ENCODE measurements at regions not wholly inside any gene's neighbourhood (a gene's known extent, or its start where the extent isn't known, plus 50 kb on each side); places are given as distances from the start of the nearest gene placed in this dataset.

GRCh38 chrX:124488412-124489161 is 142.2 kb downstream of the SH2D1A start:
- H3K9me3 ChIP-seq (ENCODE audit: control insufficient read depth, low read depth, low read length), result peaks cover 32% of the 10 kb centered on the region
- no peak overlapping the region for H3K9ac ChIP-seq (ENCODE audit: low read length)
- no peaks in the 10 kb centered on the region for H3K27me3 ChIP-seq (ENCODE audit: control insufficient read depth, insufficient read depth, low read length)
- H3K27ac ChIP-seq (ENCODE audit: low read length), result no peak overlapping the region
- H3K4me1 ChIP-seq (ENCODE audit: control insufficient read depth, low read depth, low read length), result no peaks in the 10 kb centered on the region
- H3K36me3 ChIP-seq (ENCODE audit: control insufficient read depth, low read depth, low read length), result no peaks in the 10 kb centered on the region
- H3K4me3 ChIP-seq (ENCODE audit: low read length), result no peak overlapping the region

DNA sequence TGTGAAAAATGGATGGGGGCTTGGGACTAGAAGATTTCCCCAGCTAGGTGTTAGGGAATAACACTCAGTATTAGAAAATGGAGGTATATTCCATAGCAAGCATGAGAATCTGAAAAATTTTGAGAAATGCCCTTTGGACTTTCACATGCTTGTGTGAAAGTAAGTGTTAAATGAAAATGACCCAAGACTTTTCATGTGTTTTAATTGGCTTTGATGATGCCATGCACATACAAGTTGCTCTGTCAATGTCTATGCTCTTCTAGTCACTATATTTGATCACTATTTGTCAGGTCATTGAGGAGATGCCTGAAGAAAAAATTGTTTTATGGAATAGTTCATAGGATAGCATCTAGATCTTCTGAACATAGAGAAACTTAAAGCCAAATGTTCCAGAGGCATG is 147.6 kb downstream of the SH2D1A start:
- H3K36me3 ChIP-seq (ENCODE audit: control insufficient read depth, low read depth, low read length), result no peaks in the 10 kb centered on the region
- H3K4me3 ChIP-seq (ENCODE audit: low read length), result no peak overlapping the region
- H3K27ac ChIP-seq (ENCODE audit: low read length), result no peak overlapping the region
- H3K27me3 ChIP-seq (ENCODE audit: control insufficient read depth, insufficient read depth, low read length), result no peaks in the 10 kb centered on the region
- peaks cover 32% of the 10 kb centered on the region for H3K9me3 ChIP-seq (ENCODE audit: control insufficient read depth, low read depth, low read length)
- H3K4me1 ChIP-seq (ENCODE audit: control insufficient read depth, low read depth, low read length), result no peaks in the 10 kb centered on the region
- H3K9ac ChIP-seq (ENCODE audit: low read length), result no peak overlapping the region

- Histone ChIP-seq H3K9ac (ENCODE audit: low read length) (no peak overlapping the region), H3K27me3 (ENCODE audit: control insufficient read depth, insufficient read depth, low read length) (no peaks in the 10 kb centered on the region), H3K4me1 (ENCODE audit: control insufficient read depth, low read depth, low read length) (no peaks in the 10 kb centered on the region), H3K27ac (ENCODE audit: low read length) (no peak overlapping the region), H3K36me3 (ENCODE audit: control insufficient read depth, low read depth, low read length) (no peaks in the 10 kb centered on the region), H3K4me3 (ENCODE audit: low read length) (no peak overlapping the region), H3K9me3 (ENCODE audit: control insufficient read depth, low read depth, low read length) (peaks cover 12% of the 10 kb centered on the region)
Observed at GRCh38 chrX:124497386-124497785, 151.0 kb downstream of the SH2D1A start.

DNA sequence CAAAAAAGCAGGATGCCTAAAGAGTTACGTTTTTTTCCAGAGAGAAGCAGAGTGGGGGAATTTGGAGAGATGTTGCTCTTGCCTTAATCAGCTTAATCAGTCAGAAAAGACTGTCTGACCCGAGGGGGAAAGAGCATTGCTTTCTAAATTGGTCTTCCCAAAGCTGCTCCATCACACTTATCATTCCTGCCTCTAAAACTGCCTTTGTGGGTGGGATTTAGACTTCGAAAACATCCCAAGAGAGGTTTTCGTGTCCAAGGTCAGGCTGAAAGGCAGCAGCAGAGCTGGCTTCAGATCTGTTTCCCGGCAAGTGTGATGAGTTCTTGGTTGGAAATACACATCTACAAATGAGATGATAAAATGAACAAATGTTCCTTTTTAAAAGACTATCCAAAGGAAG is 155.2 kb downstream of the SH2D1A start:
- peaks cover 10% of the 10 kb centered on the region for H3K9me3 ChIP-seq (ENCODE audit: control insufficient read depth, low read depth, low read length)
- H3K27ac ChIP-seq (ENCODE audit: low read length), result no peak overlapping the region
- no peaks in the 10 kb centered on the region for H3K4me1 ChIP-seq (ENCODE audit: control insufficient read depth, low read depth, low read length)
- no peak overlapping the region for H3K9ac ChIP-seq (ENCODE audit: low read length)
- H3K4me3 ChIP-seq (ENCODE audit: low read length), result no peak overlapping the region
- no peaks in the 10 kb centered on the region for H3K27me3 ChIP-seq (ENCODE audit: control insufficient read depth, insufficient read depth, low read length)
- H3K36me3 ChIP-seq (ENCODE audit: control insufficient read depth, low read depth, low read length), result no peaks in the 10 kb centered on the region

- Histone ChIP-seq H3K27ac (ENCODE audit: low read length) (no peak overlapping the region), H3K9ac (ENCODE audit: low read length) (no peak overlapping the region), H3K27me3 (ENCODE audit: control insufficient read depth, insufficient read depth, low read length) (no peaks in the 10 kb centered on the region), H3K4me3 (ENCODE audit: low read length) (no peak overlapping the region), H3K4me1 (ENCODE audit: control insufficient read depth, low read depth, low read length) (no peaks in the 10 kb centered on the region), H3K9me3 (ENCODE audit: control insufficient read depth, low read depth, low read length) (peaks cover 5% of the 10 kb centered on the region), H3K36me3 (ENCODE audit: control insufficient read depth, low read depth, low read length) (no peaks in the 10 kb centered on the region)
Observed at GRCh38 chrX:124502166-124502565, 155.8 kb downstream of the SH2D1A start.

- Histone ChIP-seq H3K27ac (ENCODE audit: low read length) (no peak overlapping the region), H3K9ac (ENCODE audit: low read length) (no peak overlapping the region), H3K36me3 (ENCODE audit: control insufficient read depth, low read depth, low read length) (no peaks in the 10 kb centered on the region), H3K4me3 (ENCODE audit: low read length) (no peak overlapping the region), H3K4me1 (ENCODE audit: control insufficient read depth, low read depth, low read length) (no peaks in the 10 kb centered on the region), H3K9me3 (ENCODE audit: control insufficient read depth, low read depth, low read length) (peaks cover 5% of the 10 kb centered on the region), H3K27me3 (ENCODE audit: control insufficient read depth, insufficient read depth, low read length) (no peaks in the 10 kb centered on the region)
Observed at GRCh38 chrX:124502599-124502998, 156.2 kb downstream of the SH2D1A start.

DNA sequence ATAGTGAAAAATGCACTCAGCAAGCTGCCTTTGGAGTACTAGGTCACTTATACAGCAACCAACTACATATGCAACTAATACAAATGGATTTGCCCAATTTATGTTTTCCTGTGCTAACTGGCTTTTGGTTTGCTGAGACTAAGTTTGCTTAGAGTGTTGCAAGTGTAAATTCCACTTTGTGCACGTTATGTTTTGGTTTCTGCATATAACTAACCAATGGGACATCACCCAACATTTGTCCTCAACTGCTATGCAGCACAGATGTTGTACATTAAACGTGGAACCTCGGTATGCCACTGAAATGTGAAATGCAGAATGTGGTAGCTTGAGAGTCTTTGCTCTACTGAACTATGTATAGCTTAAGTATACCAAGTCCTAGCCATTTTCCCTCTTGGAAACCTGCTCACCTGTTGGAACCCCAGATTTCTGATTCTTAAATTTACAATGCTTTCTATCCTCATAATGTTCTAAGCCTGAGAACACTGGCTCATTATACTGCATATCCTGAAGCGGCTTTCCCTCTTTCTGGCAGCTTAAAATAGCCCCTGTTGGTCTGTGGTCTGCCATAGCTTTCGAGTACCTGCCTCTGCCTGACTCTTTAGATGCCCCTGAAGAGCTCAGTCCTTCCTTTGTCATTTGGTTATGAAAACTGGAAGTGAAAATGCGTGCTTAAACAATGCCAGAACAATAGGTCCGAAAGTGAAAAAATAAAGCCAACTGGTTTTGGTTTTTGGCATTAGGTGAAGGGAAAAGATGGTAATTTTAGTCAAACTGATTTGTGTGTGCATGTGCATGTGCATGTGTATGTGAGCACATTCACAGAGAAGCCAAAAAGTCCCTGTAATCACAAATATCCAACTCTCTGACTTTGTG is 158.0 kb downstream of the SH2D1A start:
- no peak overlapping the region for H3K9ac ChIP-seq (ENCODE audit: low read length)
- no peak overlapping the region for H3K27ac ChIP-seq (ENCODE audit: low read length)
- no peaks in the 10 kb centered on the region for H3K36me3 ChIP-seq (ENCODE audit: control insufficient read depth, low read depth, low read length)
- no peaks in the 10 kb centered on the region for H3K4me1 ChIP-seq (ENCODE audit: control insufficient read depth, low read depth, low read length)
- H3K9me3 ChIP-seq (ENCODE audit: control insufficient read depth, low read depth, low read length), result peaks cover 10% of the 10 kb centered on the region
- H3K27me3 ChIP-seq (ENCODE audit: control insufficient read depth, insufficient read depth, low read length), result no peaks in the 10 kb centered on the region
- H3K4me3 ChIP-seq (ENCODE audit: low read length), result no peak overlapping the region

DNA sequence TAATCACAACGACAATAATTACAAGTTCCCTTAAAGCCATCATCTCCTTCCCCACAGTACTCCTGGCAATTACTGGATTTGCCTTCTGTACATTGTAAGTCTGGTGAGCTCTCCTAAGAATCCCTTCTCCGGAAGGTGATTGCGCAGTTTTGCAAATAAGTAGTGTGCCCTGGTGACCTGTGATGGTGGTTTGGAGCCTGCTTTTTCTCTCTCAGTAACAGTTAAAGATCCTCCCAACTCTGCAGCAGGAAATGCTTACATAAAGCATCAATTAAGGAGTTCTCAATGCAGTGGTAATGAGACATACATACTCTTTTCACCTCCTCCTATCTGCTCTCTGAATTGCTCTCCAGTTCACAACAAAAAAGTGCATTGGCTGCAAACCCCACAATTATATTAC is 159.7 kb downstream of the SH2D1A start:
- Histone ChIP-seq H3K36me3 (ENCODE audit: control insufficient read depth, low read depth, low read length) (no peaks in the 10 kb centered on the region), H3K27me3 (ENCODE audit: control insufficient read depth, insufficient read depth, low read length) (no peaks in the 10 kb centered on the region), H3K9ac (ENCODE audit: low read length) (no peak overlapping the region), H3K27ac (ENCODE audit: low read length) (no peak overlapping the region), H3K4me3 (ENCODE audit: low read length) (no peak overlapping the region), H3K9me3 (ENCODE audit: control insufficient read depth, low read depth, low read length) (peaks cover 10% of the 10 kb centered on the region), H3K4me1 (ENCODE audit: control insufficient read depth, low read depth, low read length) (no peaks in the 10 kb centered on the region)

- Histone ChIP-seq H3K36me3 (ENCODE audit: control insufficient read depth, low read depth, low read length) (no peaks in the 10 kb centered on the region), H3K4me1 (ENCODE audit: control insufficient read depth, low read depth, low read length) (no peaks in the 10 kb centered on the region), H3K9me3 (ENCODE audit: control insufficient read depth, low read depth, low read length) (peaks cover 10% of the 10 kb centered on the region), H3K27ac (ENCODE audit: low read length) (no peak overlapping the region), H3K27me3 (ENCODE audit: control insufficient read depth, insufficient read depth, low read length) (no peaks in the 10 kb centered on the region), H3K4me3 (ENCODE audit: low read length) (no peak overlapping the region), H3K9ac (ENCODE audit: low read length) (no peak overlapping the region)
Observed at GRCh38 chrX:124507246-124507645, 160.9 kb downstream of the SH2D1A start.

GRCh38 chrX:124518885-124519284 is 172.5 kb downstream of the SH2D1A start:
- Histone ChIP-seq H3K4me3 (ENCODE audit: low read length) (no peak overlapping the region), H3K9me3 (ENCODE audit: control insufficient read depth, low read depth, low read length) (peaks cover 8% of the 10 kb centered on the region), H3K27ac (ENCODE audit: low read length) (no peak overlapping the region), H3K27me3 (ENCODE audit: control insufficient read depth, insufficient read depth, low read length) (no peaks in the 10 kb centered on the region), H3K36me3 (ENCODE audit: control insufficient read depth, low read depth, low read length) (no peaks in the 10 kb centered on the region), H3K4me1 (ENCODE audit: control insufficient read depth, low read depth, low read length) (no peaks in the 10 kb centered on the region), H3K9ac (ENCODE audit: low read length) (no peak overlapping the region)

- Histone ChIP-seq H3K4me3 (ENCODE audit: low read length) (no peak overlapping the region), H3K9me3 (ENCODE audit: control insufficient read depth, low read depth, low read length) (peaks cover 8% of the 10 kb centered on the region), H3K27me3 (ENCODE audit: control insufficient read depth, insufficient read depth, low read length) (no peaks in the 10 kb centered on the region), H3K27ac (ENCODE audit: low read length) (no peak overlapping the region), H3K36me3 (ENCODE audit: control insufficient read depth, low read depth, low read length) (no peaks in the 10 kb centered on the region), H3K9ac (ENCODE audit: low read length) (no peak overlapping the region), H3K4me1 (ENCODE audit: control insufficient read depth, low read depth, low read length) (no peaks in the 10 kb centered on the region)
Observed at GRCh38 chrX:124524852-124525251, 178.5 kb downstream of the SH2D1A start.
